GM13977 (cell line): ENCODE measurements at regions not wholly inside any gene's neighbourhood (a gene's known extent, or its start where the extent isn't known, plus 50 kb on each side); places are given as distances from the start of the nearest gene placed in this dataset.
"Not testable (repeated sequence)": the region's sequence is repeated elsewhere in the genome, so short reads cannot be mapped to it uniquely, and the experiment has no call there.

Experiments
- DNase-seq: peaks from one replicate; pipeline ENCODE4 v3.0.0; 2012; ENCODE audit warnings: low spot score
- in situ Hi-C: fragments of 300-500 bp; cut with MboI; formaldehyde crosslinking; loops from one replicate; pipeline ENCODE4 v1.12.0; 2022; ENCODE audit warnings: low sequenced_read_pairs, low pct_unique_long_range_greater_than_20kb, mixed read lengths, inconsistent platforms; ENCODE audit not compliant: unreplicated experiment
- TF ChIP-seq, protein P1 (sequence below): IDR thresholded peaks from 2 replicates; pipeline ENCODE4 v1.5.1; 2012; ENCODE audit warnings: mild to moderate bottlenecking, control low read depth; ENCODE audit not compliant: insufficient read depth; ENCODE audit errors: extremely low read depth, missing control alignments

DNA sequence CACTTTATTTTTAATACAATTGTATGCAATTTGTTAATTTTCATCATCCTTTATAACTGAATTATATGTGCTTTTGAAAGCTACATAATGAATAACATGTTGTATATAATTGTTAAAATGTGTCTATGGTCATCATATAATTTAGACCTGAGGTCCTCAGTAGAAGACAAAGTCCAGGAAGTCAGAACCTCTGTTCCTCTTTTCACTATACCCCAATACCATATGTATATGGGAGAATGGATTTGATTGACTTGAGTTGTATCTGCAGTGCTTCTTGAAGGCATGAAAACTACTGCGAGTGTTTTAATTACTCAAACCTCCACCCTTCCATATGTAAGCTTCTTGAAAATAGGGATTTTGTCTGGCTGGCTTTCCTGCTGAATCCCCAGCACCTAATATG, 140.7 kb upstream of the NEDD9 start:
- DNase-seq: no peak
- in situ Hi-C loops: no loop called here
- TF ChIP-seq, protein P1, sequence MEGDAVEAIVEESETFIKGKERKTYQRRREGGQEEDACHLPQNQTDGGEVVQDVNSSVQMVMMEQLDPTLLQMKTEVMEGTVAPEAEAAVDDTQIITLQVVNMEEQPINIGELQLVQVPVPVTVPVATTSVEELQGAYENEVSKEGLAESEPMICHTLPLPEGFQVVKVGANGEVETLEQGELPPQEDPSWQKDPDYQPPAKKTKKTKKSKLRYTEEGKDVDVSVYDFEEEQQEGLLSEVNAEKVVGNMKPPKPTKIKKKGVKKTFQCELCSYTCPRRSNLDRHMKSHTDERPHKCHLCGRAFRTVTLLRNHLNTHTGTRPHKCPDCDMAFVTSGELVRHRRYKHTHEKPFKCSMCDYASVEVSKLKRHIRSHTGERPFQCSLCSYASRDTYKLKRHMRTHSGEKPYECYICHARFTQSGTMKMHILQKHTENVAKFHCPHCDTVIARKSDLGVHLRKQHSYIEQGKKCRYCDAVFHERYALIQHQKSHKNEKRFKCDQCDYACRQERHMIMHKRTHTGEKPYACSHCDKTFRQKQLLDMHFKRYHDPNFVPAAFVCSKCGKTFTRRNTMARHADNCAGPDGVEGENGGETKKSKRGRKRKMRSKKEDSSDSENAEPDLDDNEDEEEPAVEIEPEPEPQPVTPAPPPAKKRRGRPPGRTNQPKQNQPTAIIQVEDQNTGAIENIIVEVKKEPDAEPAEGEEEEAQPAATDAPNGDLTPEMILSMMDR: no peak

DNA sequence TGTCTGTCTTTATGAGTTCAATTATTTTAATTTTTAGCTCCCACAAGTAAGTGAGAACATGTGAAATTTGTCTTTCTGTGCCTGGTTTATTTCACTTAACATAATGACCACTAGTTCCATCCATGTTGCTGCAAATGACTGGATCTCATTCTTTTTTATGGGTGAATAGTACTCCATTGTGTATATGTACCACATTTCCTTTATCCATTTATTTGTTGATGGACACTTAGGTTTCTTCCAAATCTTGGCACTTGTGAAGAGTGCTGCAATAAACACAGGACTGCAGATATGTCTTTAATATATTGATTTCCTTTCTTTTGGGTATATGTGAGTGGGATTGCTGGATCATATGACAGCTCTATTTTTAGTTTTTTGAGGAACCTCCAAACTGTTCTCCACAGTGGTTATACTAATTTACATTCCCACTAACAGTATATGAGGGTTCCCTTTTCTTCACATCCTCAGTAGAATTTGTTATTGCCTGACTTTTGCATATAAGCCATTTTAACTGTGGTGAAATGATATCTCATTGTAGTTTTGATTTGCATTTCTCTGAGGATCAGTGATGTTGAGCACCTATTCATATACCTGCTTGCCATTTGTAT, 139.8 kb upstream of the NEDD9 start:
- in situ Hi-C loops, DNase-seq: not testable (repeated sequence)

DNA sequence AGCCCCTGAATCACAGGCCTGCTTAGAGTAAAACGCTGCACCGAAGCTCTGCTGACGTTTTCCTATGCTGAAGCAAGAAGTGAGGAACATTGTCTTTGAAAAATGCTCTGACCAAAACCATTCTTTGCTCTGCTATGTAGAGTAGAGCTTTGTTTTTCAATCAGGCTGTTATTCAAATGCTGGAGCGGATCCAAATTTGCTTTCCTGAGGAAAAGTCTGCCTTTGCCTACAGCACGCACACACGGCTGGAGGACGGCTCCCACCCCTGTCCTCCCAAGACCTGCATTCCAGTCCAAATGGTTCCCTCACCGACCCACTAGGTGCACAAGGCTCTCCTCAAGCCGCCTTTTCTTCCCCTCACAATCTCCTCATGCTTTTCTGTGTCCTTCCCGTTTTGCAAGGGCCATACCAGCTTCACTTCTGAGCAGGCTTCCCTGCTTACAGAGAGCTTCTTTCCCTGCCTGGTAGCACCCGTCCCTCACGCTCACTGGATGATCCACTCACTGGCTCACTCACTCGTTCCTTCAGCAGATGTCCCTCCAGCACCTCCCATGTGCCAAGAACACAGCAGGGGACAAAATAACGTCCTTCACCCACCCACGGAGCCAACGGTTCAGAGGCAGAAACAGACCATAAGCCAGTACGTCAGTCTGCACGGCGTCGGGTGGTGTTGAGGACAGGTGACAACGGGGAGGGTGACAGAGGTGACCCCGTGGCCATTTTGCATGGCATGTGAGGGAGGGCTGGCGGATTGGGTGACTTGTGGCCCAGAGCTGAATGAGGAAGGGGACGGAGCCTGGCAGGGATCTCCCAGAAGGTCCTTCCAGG, 137.9 kb upstream of the NEDD9 start:
- DNase-seq: no peak
- in situ Hi-C loops: no loop called here
- TF ChIP-seq, protein P1: no peak

DNA sequence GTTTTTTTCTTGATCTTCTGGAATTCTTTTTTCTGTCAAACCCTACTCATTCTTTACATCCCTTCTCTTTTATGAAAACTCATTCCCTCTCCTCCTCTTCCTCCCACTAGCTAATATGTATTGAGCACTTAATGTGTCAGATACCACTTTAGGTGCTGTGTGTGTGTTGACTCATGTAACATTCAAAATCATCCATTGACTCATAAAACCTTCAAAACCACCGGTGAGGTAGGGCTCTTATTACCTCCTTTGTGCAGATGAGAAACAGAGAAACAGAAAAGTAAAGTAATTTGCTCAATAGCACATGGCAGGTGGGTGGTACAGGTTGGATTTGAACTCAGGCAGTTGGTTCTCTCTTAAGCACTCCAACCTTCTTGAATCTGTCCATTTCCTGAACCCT, 136.3 kb upstream of the NEDD9 start:
- in situ Hi-C loops: no loop called here
- TF ChIP-seq, protein P1: no peak
- DNase-seq: peak; percentile 36

DNA sequence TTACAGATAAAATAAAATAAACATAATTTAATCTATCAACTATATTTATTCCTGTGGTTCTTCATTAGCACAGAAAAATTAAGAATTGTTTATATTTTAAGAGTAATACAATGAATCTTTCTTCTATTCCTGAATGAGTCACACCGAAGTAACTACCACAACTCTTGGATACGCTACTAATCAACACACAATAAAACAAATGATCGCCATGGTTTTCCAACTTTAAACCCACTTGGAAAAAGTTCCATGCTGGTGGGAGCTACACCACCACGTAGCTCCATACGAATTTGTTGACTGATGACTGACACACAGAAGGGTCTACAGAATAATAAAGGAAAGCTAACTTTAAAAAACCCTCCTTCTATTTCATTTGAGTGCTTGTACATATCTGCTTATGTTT, 135.8 kb upstream of the NEDD9 start:
- DNase-seq: no peak
- in situ Hi-C loops: no loop called here
- TF ChIP-seq, protein P1: no peak

DNA sequence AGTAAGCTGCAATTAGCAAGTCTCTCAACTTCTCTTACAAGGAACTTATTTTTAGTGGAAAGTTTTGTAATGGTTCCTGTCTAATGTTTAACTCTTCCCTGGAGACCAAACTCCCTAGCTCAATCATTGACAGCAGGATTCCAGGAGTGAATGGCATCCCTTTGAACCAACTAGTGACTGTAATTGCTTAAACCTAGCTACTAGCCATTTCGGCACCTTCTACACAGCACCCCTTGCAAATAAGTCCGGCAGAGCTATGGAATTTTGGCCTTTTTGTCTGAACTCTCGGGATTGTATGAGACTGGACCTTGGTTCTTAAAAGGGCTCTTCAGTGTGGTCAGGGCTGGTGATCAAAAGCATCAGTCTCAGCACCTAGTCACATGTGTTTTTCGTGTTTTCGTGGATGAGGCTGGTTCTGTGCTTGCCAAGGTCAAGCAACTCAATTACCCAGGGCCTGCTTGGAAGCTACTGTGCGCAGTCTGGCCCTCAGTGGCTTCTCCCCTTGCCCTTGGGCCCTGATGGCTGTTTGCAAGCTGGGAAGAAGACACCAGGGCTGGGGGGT, 135.3 kb upstream of the NEDD9 start:
- in situ Hi-C loops: no loop called here
- DNase-seq: no peak
- TF ChIP-seq, protein P1: no peak
